ENCODE measurements at regions not wholly inside any gene's neighbourhood (a gene's known extent, or its start where the extent isn't known, plus 50 kb on each side); places are given as distances from the start of the nearest gene placed in this dataset.

DNA sequence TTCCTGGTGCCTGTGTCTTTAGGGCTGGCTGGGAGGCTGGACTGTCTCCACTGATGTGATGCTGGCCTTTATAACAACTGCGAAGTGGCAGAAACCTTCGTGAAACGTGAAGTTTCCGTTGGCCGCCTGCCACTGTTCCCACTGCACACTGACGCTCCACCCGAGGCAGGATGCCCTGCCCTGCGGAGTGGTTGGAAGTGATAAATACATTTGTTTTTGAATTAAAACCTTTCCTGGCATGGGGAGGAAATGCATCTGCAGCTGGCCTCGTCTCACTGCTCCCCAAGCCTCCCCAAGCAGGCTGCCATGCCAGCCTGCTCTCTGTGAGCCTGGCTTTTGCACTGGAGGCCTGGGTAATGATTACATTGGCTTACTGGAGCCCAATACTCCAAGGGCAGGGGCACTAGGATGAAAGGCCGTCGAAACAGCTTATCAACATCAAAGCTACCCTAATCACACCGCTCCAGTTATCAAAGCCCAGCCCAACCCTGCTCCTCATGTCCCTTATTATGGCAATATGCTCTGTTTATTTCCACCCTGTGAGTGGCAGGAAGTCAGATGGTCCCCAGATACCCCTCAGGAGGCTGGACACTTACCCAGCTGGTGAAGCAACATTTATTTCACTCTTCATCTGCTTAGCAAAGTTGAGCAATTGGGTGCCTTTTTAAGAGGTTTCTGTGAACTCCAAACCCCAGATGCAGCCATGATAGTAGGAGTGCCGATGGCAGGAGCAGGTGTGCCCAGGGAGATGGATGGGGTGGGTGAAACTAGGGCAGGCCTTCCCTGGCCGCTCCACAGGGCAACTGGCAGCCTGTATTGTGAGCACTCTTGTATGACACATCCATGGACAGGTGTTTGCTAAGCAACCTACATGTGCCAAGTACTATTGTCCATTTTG is 97.4 kb upstream of the ITGA6 start:
- no peak overlapping the region for H3K4me3 ChIP-seq (ENCODE audit: low read depth, low read length)
- DNase-seq (ENCODE audit: low read depth), result no peak
- TF ChIP-seq, protein P1, sequence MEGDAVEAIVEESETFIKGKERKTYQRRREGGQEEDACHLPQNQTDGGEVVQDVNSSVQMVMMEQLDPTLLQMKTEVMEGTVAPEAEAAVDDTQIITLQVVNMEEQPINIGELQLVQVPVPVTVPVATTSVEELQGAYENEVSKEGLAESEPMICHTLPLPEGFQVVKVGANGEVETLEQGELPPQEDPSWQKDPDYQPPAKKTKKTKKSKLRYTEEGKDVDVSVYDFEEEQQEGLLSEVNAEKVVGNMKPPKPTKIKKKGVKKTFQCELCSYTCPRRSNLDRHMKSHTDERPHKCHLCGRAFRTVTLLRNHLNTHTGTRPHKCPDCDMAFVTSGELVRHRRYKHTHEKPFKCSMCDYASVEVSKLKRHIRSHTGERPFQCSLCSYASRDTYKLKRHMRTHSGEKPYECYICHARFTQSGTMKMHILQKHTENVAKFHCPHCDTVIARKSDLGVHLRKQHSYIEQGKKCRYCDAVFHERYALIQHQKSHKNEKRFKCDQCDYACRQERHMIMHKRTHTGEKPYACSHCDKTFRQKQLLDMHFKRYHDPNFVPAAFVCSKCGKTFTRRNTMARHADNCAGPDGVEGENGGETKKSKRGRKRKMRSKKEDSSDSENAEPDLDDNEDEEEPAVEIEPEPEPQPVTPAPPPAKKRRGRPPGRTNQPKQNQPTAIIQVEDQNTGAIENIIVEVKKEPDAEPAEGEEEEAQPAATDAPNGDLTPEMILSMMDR (IDR thresholded peaks at IDR 0.05; ENCODE audit: low read depth, low read length, missing control alignments), result no peak
- in situ Hi-C loops (cut with HindIII; ENCODE audit: low sequenced_read_pairs), result no loop called here

DNA sequence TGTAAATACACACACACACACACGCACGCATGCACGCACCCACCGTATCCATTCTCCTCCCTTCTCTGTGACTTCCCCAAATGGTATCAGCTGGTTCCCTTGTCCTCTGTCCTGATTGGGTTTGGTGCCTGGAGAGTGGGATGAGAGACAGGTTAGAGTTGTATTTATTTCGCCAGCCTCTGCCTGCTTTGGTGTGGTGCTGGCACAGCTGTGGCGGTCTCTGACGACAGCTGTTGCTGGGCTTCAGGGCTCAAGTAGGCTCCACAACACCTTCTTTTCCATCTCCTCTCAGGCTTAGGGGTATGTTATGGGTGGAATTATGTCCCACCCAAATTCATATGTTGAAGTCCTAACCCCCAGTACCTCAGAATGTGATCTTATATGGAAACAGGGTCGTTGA is 94.9 kb upstream of the ITGA6 start:
- TF ChIP-seq, protein P1 (IDR thresholded peaks at IDR 0.05; ENCODE audit: low read depth, low read length, missing control alignments), result no peak
- DNase-seq (ENCODE audit: low read depth), result no peak
- H3K4me3 ChIP-seq (ENCODE audit: low read depth, low read length), result no peak overlapping the region
- in situ Hi-C loops (cut with HindIII; ENCODE audit: low sequenced_read_pairs), result no loop called here

DNA sequence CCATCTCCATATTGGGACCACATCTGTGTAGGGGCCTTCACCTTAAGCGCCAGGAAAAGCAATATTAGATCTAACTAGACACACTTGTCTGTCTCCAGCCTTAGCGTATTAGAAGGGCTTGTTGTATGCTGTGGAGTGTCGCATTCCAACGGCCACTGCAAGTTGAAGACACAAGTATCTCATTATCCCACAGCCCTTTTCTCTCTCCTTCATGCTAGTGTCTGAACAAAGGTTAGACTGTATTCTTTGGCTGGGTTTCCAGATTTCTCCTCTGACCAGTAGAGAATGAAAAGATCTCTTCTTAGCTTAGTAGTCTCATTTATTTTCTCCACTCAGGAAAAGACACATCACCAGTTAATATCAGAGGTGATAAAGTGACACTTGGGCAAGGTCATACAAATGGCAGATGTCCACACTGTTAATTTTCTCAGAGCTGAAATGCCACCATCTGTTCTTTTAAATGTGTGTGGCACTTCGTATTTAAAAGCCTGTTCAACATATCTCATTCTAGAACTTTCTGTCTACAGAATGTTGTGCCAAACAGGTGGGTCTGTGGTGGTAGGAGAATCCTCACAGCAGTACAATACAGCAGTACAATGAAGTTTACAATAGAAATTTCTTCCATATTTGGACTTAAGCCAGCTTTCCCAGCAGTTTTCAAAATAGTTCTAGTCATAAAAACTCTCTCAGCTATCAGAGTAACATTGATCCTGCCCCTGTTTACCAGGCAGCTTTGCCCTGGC is 94.0 kb upstream of the ITGA6 start:
- peak; percentile 5 for DNase-seq (ENCODE audit: low read depth)
- in situ Hi-C loops (cut with HindIII; ENCODE audit: low sequenced_read_pairs), result no loop called here

DNA sequence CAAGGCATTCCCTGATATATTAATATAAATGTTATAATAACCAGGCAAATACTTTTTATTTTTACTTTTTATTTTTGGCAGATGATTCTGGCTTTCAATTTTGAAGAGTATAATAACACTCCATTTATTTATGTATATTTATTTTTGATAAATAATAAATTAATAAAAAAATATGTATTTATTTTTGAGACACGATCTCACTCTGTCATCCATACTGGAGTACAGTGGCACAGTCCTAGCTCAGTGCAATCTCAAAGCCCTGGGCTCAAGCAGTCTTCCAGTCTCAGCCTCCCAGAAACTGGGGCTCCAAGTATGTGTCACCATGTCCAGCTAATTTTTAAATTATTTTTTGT is 93.4 kb upstream of the ITGA6 start:
- TF ChIP-seq, protein P1 (IDR thresholded peaks at IDR 0.05; ENCODE audit: low read depth, low read length, missing control alignments), result no peak
- in situ Hi-C loops (cut with HindIII; ENCODE audit: low sequenced_read_pairs), result no loop called here
- no peak overlapping the region for H3K4me3 ChIP-seq (ENCODE audit: low read depth, low read length)
- no peak for DNase-seq (ENCODE audit: low read depth)

More for the DNA sequence above, 94.0 kb upstream of the ITGA6 start:
- TF ChIP-seq, protein P1 (IDR thresholded peaks at IDR 0.05; ENCODE audit: low read depth, low read length, missing control alignments), result no peak
- no peak overlapping the region for H3K4me3 ChIP-seq (ENCODE audit: low read depth, low read length)

DNA sequence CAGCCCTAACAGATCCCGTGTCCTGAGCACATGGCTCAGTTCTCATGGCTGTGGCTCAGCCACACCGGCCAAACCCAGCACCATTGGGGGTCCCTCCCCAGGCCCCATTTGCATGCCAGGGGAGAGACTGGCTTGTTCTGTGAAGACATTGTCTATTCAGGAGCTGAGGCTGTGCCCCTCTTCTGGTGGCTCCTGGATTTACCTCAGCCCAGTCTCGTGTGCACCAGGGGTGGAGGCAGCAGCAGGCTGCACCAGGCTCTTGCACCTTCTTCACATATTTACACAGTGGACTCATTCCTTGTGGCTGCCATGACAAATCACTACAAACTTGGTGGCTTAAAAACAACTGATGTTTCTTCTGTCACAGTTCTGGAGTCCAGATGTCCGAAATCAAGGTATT is 92.4 kb upstream of the ITGA6 start:
- no peak for DNase-seq (ENCODE audit: low read depth)
- in situ Hi-C loops (cut with HindIII; ENCODE audit: low sequenced_read_pairs), result no loop called here

DNA sequence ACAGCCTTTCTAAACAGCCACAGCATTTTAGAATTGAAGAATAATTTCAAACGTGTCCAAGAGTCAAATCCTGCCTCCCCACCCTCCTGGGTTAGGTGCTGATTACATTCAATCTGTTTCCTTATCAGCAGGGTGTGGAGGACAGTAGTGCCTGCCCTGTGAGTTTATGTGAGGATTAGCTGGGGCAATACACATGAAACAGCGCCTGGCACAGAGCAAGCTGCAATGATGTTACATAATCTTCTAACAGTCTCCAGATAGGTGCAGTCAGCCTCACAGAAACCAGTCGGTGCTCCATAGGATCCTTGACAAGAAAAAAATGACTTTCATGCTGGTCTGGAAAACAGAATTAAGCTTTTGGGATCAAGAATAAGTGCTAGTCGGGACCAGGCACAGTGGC is 91.7 kb upstream of the ITGA6 start:
- no peak overlapping the region for H3K4me3 ChIP-seq (ENCODE audit: low read depth, low read length)
- TF ChIP-seq, protein P1 (IDR thresholded peaks at IDR 0.05; ENCODE audit: low read depth, low read length, missing control alignments), result no peak
- in situ Hi-C loops (cut with HindIII; ENCODE audit: low sequenced_read_pairs), result no loop called here
- DNase-seq (ENCODE audit: low read depth), result no peak

More for the DNA sequence above, 92.4 kb upstream of the ITGA6 start:
- no peak overlapping the region for H3K4me3 ChIP-seq (ENCODE audit: low read depth, low read length)
- TF ChIP-seq, protein P1 (IDR thresholded peaks at IDR 0.05; ENCODE audit: low read depth, low read length, missing control alignments), result no peak

Measured in astrocyte of the cerebellum (primary cell).